ENCODE measurements at regions not wholly inside any gene's neighbourhood (a gene's known extent, or its start where the extent isn't known, plus 50 kb on each side); places are given as distances from the start of the nearest gene placed in this dataset.

- TF ChIP-seq POLR2AphosphoS5 (IDR thresholded peaks at IDR 0.05): no peak
- TF ChIP-seq CTCF (IDR thresholded peaks at IDR 0.05): no peak
Observed at GRCh38 chrX:27241981-27242380, 221.2 kb downstream of the PPP4R3C start.
